Uterus (tissue), 3 donors: ENCODE measurements at regions not wholly inside any gene's neighbourhood (a gene's known extent, or its start where the extent isn't known, plus 50 kb on each side); places are given as distances from the start of the nearest gene placed in this dataset.

Experiments used
- DNase-seq, 2 donors: peaks; one replicate each; pipeline ENCODE4 v3.0.0-alpha.2; 2019 to 2020
- H3K27ac ChIP-seq, 2 donors: fragments of 200-600 bp; sonication (generic); 1 replicate in 1 of 2; 2 replicates in 1 of 2; pipeline ENCODE4 v1.5.1; 2016 to 2018
- H3K27me3 ChIP-seq, 2 donors: fragments of 200-600 bp; sonication (generic); one replicate each; pipeline ENCODE4 v1.5.1; 2018 to 2019; ENCODE audit warnings: control low read depth in 1 of 2
- H3K36me3 ChIP-seq, 2 donors: fragments of 200-600 bp; sonication (generic); one replicate each; pipeline ENCODE4 v1.5.1; 2019; ENCODE audit warnings: control low read depth in 1 of 2
- H3K4me1 ChIP-seq, 2 donors: fragments of 200-600 bp; sonication (generic); one replicate each; pipeline ENCODE4 v1.5.1; 2018 to 2019; ENCODE audit warnings: control low read depth in 1 of 2
- H3K4me3 ChIP-seq, 2 donors: fragments of 200-600 bp; sonication (generic); 1 replicate in 1 of 2; 2 replicates in 1 of 2; pipeline ENCODE4 v1.5.1; 2018 to 2019; ENCODE audit warnings: mild to moderate bottlenecking in 1 of 2
- H3K9me3 ChIP-seq, 2 donors: fragments of 200-600 bp; sonication (generic); one replicate each; pipeline ENCODE4 v1.5.1; 2019; ENCODE audit warnings: control low read depth in 1 of 2
- CTCF ChIP-seq, 4 experiments: fragments of 200-600 bp in 2 of 4; fragments of 450-650 bp in 2 of 4; sonication (generic) in 2 of 4; IDR thresholded peaks; one replicate each; pipeline ENCODE4 v1.5.1; 2016 to 2019; ENCODE audit warnings: antibody characterized with exemption in 4 of 4, mild to moderate bottlenecking in 2 of 4, moderate library complexity in 1 of 4
- POLR2A ChIP-seq, 2 donors: fragments of 450-650 bp; IDR thresholded peaks; one replicate each; pipeline ENCODE4 v1.6.1; 2016; ENCODE audit warnings: antibody characterized with exemption in 2 of 2, mild to moderate bottlenecking in 1 of 2, moderate library complexity in 1 of 2
- intact Hi-C: fragments of 100-400 bp; cut with DNase I; formaldehyde crosslinking; loops from one replicate; pipeline ENCODE4 v1.15.1; 2023; ENCODE audit warnings: low total_unique reads
- donor health status: DM: yes; HTN: yes; CAD: no.

DNA sequence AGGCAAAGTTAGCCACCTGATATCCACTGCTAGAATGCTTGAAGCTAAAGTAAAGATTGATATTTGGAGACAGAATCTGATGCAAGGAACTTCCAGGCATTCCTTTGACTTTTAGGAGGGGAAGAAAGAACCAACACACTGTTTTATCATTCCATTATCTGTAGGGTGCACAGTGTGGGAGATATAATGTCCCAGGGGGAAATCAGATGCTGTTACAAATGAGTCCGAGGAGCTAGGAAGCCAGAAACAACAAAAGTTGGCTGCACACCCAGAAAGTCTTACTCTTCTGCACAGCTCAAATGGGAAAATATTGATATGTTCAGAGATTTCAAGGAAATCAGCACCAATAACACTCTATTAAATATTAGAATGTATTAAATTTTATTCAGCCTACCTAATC, 113.6 kb upstream of the ROBO1 start:
- no peak for DNase-seq
- no peaks in the 10 kb centered on the region for H3K27me3 ChIP-seq
- no peak for TF ChIP-seq POLR2A (IDR thresholded peaks at IDR 0.05)
- no peak for TF ChIP-seq CTCF (IDR thresholded peaks at IDR 0.05)
- H3K4me3 ChIP-seq: no peak overlapping the region
- no peaks in the 10 kb centered on the region for H3K9me3 ChIP-seq
- intact Hi-C loops: no loop called here
- H3K27ac ChIP-seq: no peak overlapping the region
- no peaks in the 10 kb centered on the region for H3K4me1 ChIP-seq
- no peaks in the 10 kb centered on the region for H3K36me3 ChIP-seq

DNA sequence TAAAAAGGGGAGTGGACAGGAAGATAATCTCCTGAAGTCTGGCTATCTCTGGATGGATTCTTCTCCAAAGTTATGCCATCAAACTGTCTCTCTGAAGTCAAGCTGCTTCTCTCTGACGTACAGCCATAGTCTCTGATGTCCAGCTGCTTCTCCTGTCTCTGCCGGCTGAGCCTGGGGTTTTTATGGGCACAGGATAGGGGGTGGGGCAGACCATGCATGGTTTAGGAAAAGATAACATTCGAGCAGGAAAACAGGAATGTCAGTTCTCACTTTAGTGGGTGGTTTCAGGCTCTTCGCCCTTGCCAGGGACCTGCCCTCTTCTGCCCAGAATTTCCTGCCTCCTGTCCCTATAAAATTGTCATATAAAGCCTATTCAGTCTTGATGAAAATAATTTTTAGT, 110.9 kb upstream of the ROBO1 start:
- no peak for TF ChIP-seq CTCF (IDR thresholded peaks at IDR 0.05)
- Histone ChIP-seq H3K9me3 (no peaks in the 10 kb centered on the region), H3K4me3 (no peak overlapping the region), H3K36me3 (no peaks in the 10 kb centered on the region), H3K27ac (no peak overlapping the region), H3K4me1 (no peaks in the 10 kb centered on the region), H3K27me3 (no peaks in the 10 kb centered on the region)
- no peak for DNase-seq
- intact Hi-C loops: no loop called here

DNA sequence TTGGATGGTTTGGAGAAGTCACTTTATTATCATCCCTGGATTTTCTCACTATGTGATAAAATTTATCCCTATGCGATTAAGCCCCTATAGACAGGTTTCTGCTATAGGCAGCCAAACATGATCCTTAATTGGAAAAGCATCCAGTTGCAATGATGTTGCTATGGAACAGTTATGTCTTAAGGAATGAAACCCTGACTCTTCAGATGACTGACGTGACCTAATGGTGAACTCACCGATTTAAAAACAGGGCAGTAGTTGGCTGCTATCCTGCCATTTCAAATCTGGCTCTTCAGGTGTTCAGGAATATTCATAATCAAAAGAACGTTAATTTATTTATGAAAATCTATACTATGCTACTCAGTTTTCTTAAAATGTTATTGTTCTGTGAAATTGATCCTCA, 106.8 kb upstream of the ROBO1 start:
- Histone ChIP-seq H3K4me1 (no peaks in the 10 kb centered on the region), H3K9me3 (no peaks in the 10 kb centered on the region), H3K4me3 (no peak overlapping the region), H3K27ac (no peak overlapping the region), H3K27me3 (no peaks in the 10 kb centered on the region), H3K36me3 (no peaks in the 10 kb centered on the region)
- intact Hi-C loops: no loop called here
- no peak for DNase-seq
- TF ChIP-seq CTCF (IDR thresholded peaks at IDR 0.05): no peak
- no peak for TF ChIP-seq POLR2A (IDR thresholded peaks at IDR 0.05)

- no peaks in the 10 kb centered on the region for H3K36me3 ChIP-seq
- intact Hi-C loops: no loop called here
- TF ChIP-seq POLR2A (IDR thresholded peaks at IDR 0.05) (no peak), CTCF (IDR thresholded peaks at IDR 0.05) (no peak)
- no peaks in the 10 kb centered on the region for H3K9me3 ChIP-seq
- H3K4me3 ChIP-seq: no peak overlapping the region
- H3K27ac ChIP-seq: no peak overlapping the region
- no peak for DNase-seq
- no peaks in the 10 kb centered on the region for H3K4me1 ChIP-seq
- no peaks in the 10 kb centered on the region for H3K27me3 ChIP-seq
Observed at GRCh38 chr3:79872483-79872882, 104.7 kb upstream of the ROBO1 start.

- no peak overlapping the region for H3K27ac ChIP-seq
- no peaks in the 10 kb centered on the region for H3K27me3 ChIP-seq
- H3K9me3 ChIP-seq: no peaks in the 10 kb centered on the region
- H3K4me3 ChIP-seq: no peak overlapping the region
- TF ChIP-seq CTCF (IDR thresholded peaks at IDR 0.05) (no peak), POLR2A (IDR thresholded peaks at IDR 0.05) (no peak)
- no peaks in the 10 kb centered on the region for H3K4me1 ChIP-seq
- DNase-seq: no peak
- intact Hi-C loops: no loop called here
- no peaks in the 10 kb centered on the region for H3K36me3 ChIP-seq
Observed at GRCh38 chr3:79871656-79872055, 103.9 kb upstream of the ROBO1 start.
